Sigmoid colon (tissue), 6 donors: ENCODE measurements at regions not wholly inside any gene's neighbourhood (a gene's known extent, or its start where the extent isn't known, plus 50 kb on each side); places are given as distances from the start of the nearest gene placed in this dataset.
A peak's percentile ranks its signal among the peaks of the same experiment; 100 is the strongest.

Source experiments
- DNase-seq: peaks from one replicate; pipeline ENCODE4 v3.0.0-alpha.2; 2019
- H3K27ac ChIP-seq, 4 donors: fragments of 200-600 bp; sonication (generic); one replicate each; pipeline ENCODE4 v1.5.1; 2016 to 2019; ENCODE audit warnings: mild to moderate bottlenecking in 1 of 4
- H3K27me3 ChIP-seq, 3 donors: fragments of 200-600 bp; sonication (generic); one replicate each; pipeline ENCODE4 v1.5.1; 2019; ENCODE audit warnings: mild to moderate bottlenecking in 1 of 3
- H3K36me3 ChIP-seq, 4 donors: fragments of 200-600 bp; sonication (generic); one replicate each; pipeline ENCODE4 v1.5.1; 2016 to 2019
- H3K4me1 ChIP-seq, 4 donors: fragments of 200-600 bp; sonication (generic); one replicate each; pipeline ENCODE4 v1.5.1; 2017 to 2019
- H3K4me3 ChIP-seq, 4 donors: fragments of 200-600 bp; sonication (generic); one replicate each; pipeline ENCODE4 v1.5.1; 2017 to 2019; ENCODE audit warnings: mild to moderate bottlenecking in 2 of 4, moderate library complexity in 1 of 4
- H3K9me3 ChIP-seq, 4 donors: fragments of 200-600 bp in 3 of 4; sonication (generic) in 3 of 4; one replicate each; pipeline versions ENCODE4 v1.5.1 to v1.6.1; 2013 to 2019
- CTCF ChIP-seq, 4 experiments: fragments of 450-650 bp in 3 of 4; fragments of 200-600 bp in 1 of 4; IDR thresholded peaks; one replicate each; pipeline ENCODE4 v1.5.1; 2016 to 2019; ENCODE audit warnings: antibody characterized with exemption in 4 of 4, mild to moderate bottlenecking in 3 of 4, moderate library complexity in 2 of 4
- EP300 ChIP-seq, 4 donors: sonication (generic); formaldehyde crosslinking; IDR thresholded peaks; one replicate each; pipeline ENCODE4 v1.6.1; 2017; ENCODE audit warnings: antibody characterized with exemption in 4 of 4
- POLR2A ChIP-seq, 2 donors: fragments of 450-650 bp; IDR thresholded peaks; one replicate each; pipeline ENCODE4 v1.6.1; 2016; ENCODE audit warnings: antibody characterized with exemption in 2 of 2, mild to moderate bottlenecking in 2 of 2, moderate library complexity in 2 of 2
- POLR2AphosphoS5 ChIP-seq, 4 donors: sonication (generic); formaldehyde crosslinking; IDR thresholded peaks; one replicate each; pipeline ENCODE4 v1.6.1; 2017; ENCODE audit warnings: antibody characterized with exemption in 4 of 4
- WGBS, 2 donors: extraction: QIAGEN DNeasy Blood & Tissue Kit; methylation state at CpG; one replicate each; pipeline ENCODE4 v1.1.7; 2013; 5-methylcytosine and 5-hydroxymethylcytosine counted together
- intact Hi-C: fragments of 100-400 bp; cut with DNase I; formaldehyde crosslinking; loops from one replicate; pipeline ENCODE4 v1.15.1; 2023
- donor health status: healthy with polysubstance abuse.
- donor health status: healthy.

- intact Hi-C loops, result no loop called here
- H3K4me1 ChIP-seq, result peaks cover 0 to 12% (median 8%) of the 10 kb centered on the region in 4 donors
- no peak overlapping the region for H3K4me3 ChIP-seq
- no peak for DNase-seq
- WGBS, 2 donors, result 95 to 97% methylated on average over 3 of the region's 3 CpGs
- H3K9me3 ChIP-seq, result no peaks in the 10 kb centered on the region
- H3K27ac ChIP-seq, result no peak overlapping the region
- no peaks in the 10 kb centered on the region for H3K36me3 ChIP-seq
- H3K27me3 ChIP-seq, result no peaks in the 10 kb centered on the region
- TF ChIP-seq POLR2A (IDR thresholded peaks at IDR 0.05) (no peak), CTCF (IDR thresholded peaks at IDR 0.05) (no peak), POLR2AphosphoS5 (IDR thresholded peaks at IDR 0.05) (no peak), EP300 (IDR thresholded peaks at IDR 0.05) (no peak)
These were observed 87.6 kb downstream of the HS1BP3 start for GRCh38 chr2:20563251-20563650.

GRCh38 chr2:20563833-20564232, 87.1 kb downstream of the HS1BP3 start:
- Histone ChIP-seq H3K36me3 (no peaks in the 10 kb centered on the region), H3K27me3 (no peaks in the 10 kb centered on the region), H3K9me3 (no peaks in the 10 kb centered on the region), H3K27ac (no peak overlapping the region), H3K4me3 (no peak overlapping the region), H3K4me1 (peaks cover 0 to 12% (median 8%) of the 10 kb centered on the region in 4 donors)
- WGBS, 2 donors, result 85 to 88% methylated on average over 5 of the region's 5 CpGs
- no peak for DNase-seq
- intact Hi-C loops, result no loop called here
- TF ChIP-seq POLR2AphosphoS5 (IDR thresholded peaks at IDR 0.05) (no peak), POLR2A (IDR thresholded peaks at IDR 0.05) (no peak), EP300 (IDR thresholded peaks at IDR 0.05) (no peak)

GRCh38 chr2:20565101-20565622, 85.7 kb downstream of the HS1BP3 start:
- DNase-seq, result no peak
- TF ChIP-seq EP300 (IDR thresholded peaks at IDR 0.05) (no peak), POLR2AphosphoS5 (IDR thresholded peaks at IDR 0.05) (no peak), CTCF (IDR thresholded peaks at IDR 0.05) (no peak), POLR2A (IDR thresholded peaks at IDR 0.05) (no peak)
- Histone ChIP-seq H3K27me3 (no peaks in the 10 kb centered on the region), H3K4me3 (no peak overlapping the region), H3K27ac (peak overlapping the region in 1 of 4 donors; percentile 22), H3K36me3 (no peaks in the 10 kb centered on the region), H3K9me3 (no peaks in the 10 kb centered on the region), H3K4me1 (peaks cover 0 to 12% (median 8%) of the 10 kb centered on the region in 4 donors)
- WGBS, 2 donors, result 74 to 80% methylated on average over 7 of the region's 7 CpGs
- intact Hi-C loops, result no loop called here

- Histone ChIP-seq H3K4me1 (peaks cover 0 to 12% (median 8%) of the 10 kb centered on the region in 4 donors), H3K9me3 (no peaks in the 10 kb centered on the region), H3K27me3 (no peaks in the 10 kb centered on the region), H3K27ac (peak overlapping the region in 1 of 4 donors; percentile 22), H3K36me3 (no peaks in the 10 kb centered on the region), H3K4me3 (no peak overlapping the region)
- intact Hi-C loops, result no loop called here
- no peak for DNase-seq
- TF ChIP-seq POLR2AphosphoS5 (IDR thresholded peaks at IDR 0.05), result peak in 1 of 4 donors; percentile 19
- no peak for TF ChIP-seq CTCF (IDR thresholded peaks at IDR 0.05)
- WGBS, 2 donors, result 83 to 89% methylated on average over 8 of the region's 8 CpGs
These were observed 85.2 kb downstream of the HS1BP3 start for GRCh38 chr2:20565623-20566236.

GRCh38 chr2:20566331-20566730, 84.6 kb downstream of the HS1BP3 start:
- 93 to 95% methylated on average over 4 of the region's 4 CpGs for WGBS, 2 donors
- intact Hi-C loops, result no loop called here
- Histone ChIP-seq H3K27ac (peak overlapping the region in 1 of 4 donors; percentile 22), H3K27me3 (no peaks in the 10 kb centered on the region), H3K4me1 (peaks cover 0 to 12% (median 8%) of the 10 kb centered on the region in 4 donors), H3K9me3 (no peaks in the 10 kb centered on the region), H3K4me3 (no peak overlapping the region), H3K36me3 (no peaks in the 10 kb centered on the region)
- DNase-seq, result no peak
- TF ChIP-seq POLR2AphosphoS5 (IDR thresholded peaks at IDR 0.05), result no peak
- no peak for TF ChIP-seq CTCF (IDR thresholded peaks at IDR 0.05)
- no peak for TF ChIP-seq POLR2A (IDR thresholded peaks at IDR 0.05)
- TF ChIP-seq EP300 (IDR thresholded peaks at IDR 0.05), result no peak
